ENCODE measurements at regions not wholly inside any gene's neighbourhood (a gene's known extent, or its start where the extent isn't known, plus 50 kb on each side); places are given as distances from the start of the nearest gene placed in this dataset.

DNA sequence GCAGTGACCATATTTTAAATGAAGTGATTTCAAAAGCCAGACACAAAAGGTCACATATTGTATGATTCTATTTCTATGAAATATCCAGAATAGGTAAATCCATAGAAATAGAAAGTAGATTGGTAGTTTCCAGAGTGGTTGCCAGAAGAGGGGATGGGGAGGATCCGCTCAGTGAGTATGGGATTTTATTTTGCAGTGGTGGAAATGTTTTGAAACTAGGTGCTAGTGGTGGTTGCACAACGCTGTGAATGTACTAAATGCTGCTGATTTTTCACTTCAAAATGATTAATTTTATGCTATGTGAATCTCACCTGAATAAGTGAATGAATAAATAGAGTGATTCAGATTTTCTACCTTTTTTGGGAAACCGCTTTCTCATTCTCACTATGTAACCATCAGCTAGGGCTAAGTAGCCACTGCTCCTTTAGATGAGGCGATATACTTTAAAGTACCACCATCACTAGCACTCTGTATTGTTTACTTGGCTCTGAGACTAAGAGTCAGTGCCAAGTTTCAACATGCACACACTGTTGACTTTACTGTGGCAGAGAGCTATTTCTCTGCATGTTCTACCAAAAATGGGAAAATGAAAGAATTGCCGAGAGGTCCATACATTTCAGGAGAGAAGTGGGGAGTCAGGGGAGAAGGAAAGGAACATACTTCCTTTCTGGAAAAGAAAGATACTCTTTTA lies 90.7 kb upstream of the GOLIM4 start:
- Histone ChIP-seq H3K9me3 (no peaks in the 10 kb centered on the region), H3K4me1 (ENCODE audit: control insufficient read depth in 1 of 2, insufficient read depth in 2 of 2, low read depth in 1 of 2, low read length in 1 of 2) (no peaks in the 10 kb centered on the region), H3K27ac (ENCODE audit: low read depth in 2 of 2, low read length in 1 of 2) (no peak overlapping the region), H3K36me3 (replicated peaks in 1 of 2; ENCODE audit: control insufficient read depth in 1 of 2, insufficient read depth in 2 of 2, low read length in 1 of 2) (no peaks in the 10 kb centered on the region), H3K9ac (no peak overlapping the region), H2AFZ (ENCODE audit: low read depth) (no peak overlapping the region), H3F3A (replicated peaks; ENCODE audit: insufficient read depth) (no peaks in the 10 kb centered on the region), H3K4me3 (ENCODE audit: low read depth in 2 of 2, low read length in 1 of 2) (no peak overlapping the region), H3K9me2 (no peaks in the 10 kb centered on the region), H3K79me2 (ENCODE audit: insufficient read depth) (no peaks in the 10 kb centered on the region), H3K27me3 (ENCODE audit: insufficient read depth) (no peaks in the 10 kb centered on the region), H4K20me1 (ENCODE audit: insufficient read depth) (no peaks in the 10 kb centered on the region), H3K4me2 (no peak overlapping the region)
- ChIA-PET CTCF (no interaction called here), POLR2A (no interaction called here)
- no peak for TF ChIP-seq POLR2AphosphoS5 (IDR thresholded peaks at IDR 0.05; ENCODE audit: low read depth, low read length)
- TF ChIP-seq NFIC (IDR thresholded peaks at IDR 0.05; ENCODE audit: borderline replicate concordance) = no peak
- no peak for TF ChIP-seq MXI1 (IDR thresholded peaks at IDR 0.05; ENCODE audit: low read depth, low read length)
- TF ChIP-seq RXRA (IDR thresholded peaks at IDR 0.05; ENCODE audit: borderline replicate concordance, low read depth) = no peak
- no peak for DNase-seq
- 71% methylated on average over 5 of the region's 5 CpGs for WGBS (ENCODE audit: low lambda C conversion rate)

DNA sequence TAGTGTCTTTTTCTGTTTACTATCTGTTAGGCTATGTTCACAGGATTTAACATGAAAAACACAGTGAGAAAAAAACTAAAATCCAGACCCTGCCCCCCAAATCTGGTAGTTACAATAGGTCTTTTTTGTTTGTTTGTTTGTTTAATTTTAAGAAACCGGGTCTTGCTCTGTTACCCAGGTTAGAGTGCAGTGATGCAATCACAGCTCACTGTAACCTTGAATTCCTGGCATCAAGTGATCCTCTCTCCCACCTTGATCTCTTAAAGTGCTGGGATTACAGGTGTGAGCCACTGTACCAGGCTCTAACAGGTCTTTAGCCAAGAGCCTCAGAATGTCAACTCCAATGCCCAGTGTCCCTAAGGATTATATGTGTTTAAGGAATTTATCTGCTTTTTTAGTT lies 88.0 kb upstream of the GOLIM4 start:
- TF ChIP-seq, protein P1, sequence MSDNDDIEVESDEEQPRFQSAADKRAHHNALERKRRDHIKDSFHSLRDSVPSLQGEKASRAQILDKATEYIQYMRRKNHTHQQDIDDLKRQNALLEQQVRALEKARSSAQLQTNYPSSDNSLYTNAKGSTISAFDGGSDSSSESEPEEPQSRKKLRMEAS (IDR thresholded peaks at IDR 0.05; ENCODE audit: low read depth) = no peak
- TF ChIP-seq GABPA (IDR thresholded peaks at IDR 0.05; ENCODE audit: low read depth) (no peak), MEF2A (IDR thresholded peaks at IDR 0.05; ENCODE audit: borderline replicate concordance, low read depth) (no peak), FOXJ3 (CRISPR knock-in tag; IDR thresholded peaks at IDR 0.05) (no peak), FOSL2 (IDR thresholded peaks at IDR 0.05; ENCODE audit: borderline replicate concordance, low read depth) (no peak)
- Histone ChIP-seq H3K27me3 (ENCODE audit: insufficient read depth) (no peaks in the 10 kb centered on the region), H3K27ac (ENCODE audit: low read depth in 2 of 2, low read length in 1 of 2) (no peak overlapping the region), H3K36me3 (replicated peaks in 1 of 2; ENCODE audit: control insufficient read depth in 1 of 2, insufficient read depth in 2 of 2, low read length in 1 of 2) (no peaks in the 10 kb centered on the region), H3K4me1 (ENCODE audit: control insufficient read depth in 1 of 2, insufficient read depth in 2 of 2, low read depth in 1 of 2, low read length in 1 of 2) (no peaks in the 10 kb centered on the region), H3F3A (replicated peaks; ENCODE audit: insufficient read depth) (no peaks in the 10 kb centered on the region), H3K9me3 (no peaks in the 10 kb centered on the region), H3K9ac (no peak overlapping the region), H3K79me2 (ENCODE audit: insufficient read depth) (no peaks in the 10 kb centered on the region), H2AFZ (ENCODE audit: low read depth) (no peak overlapping the region), H3K9me2 (no peaks in the 10 kb centered on the region), H4K20me1 (ENCODE audit: insufficient read depth) (no peaks in the 10 kb centered on the region), H3K4me3 (ENCODE audit: low read depth in 2 of 2, low read length in 1 of 2) (no peak overlapping the region), H3K4me2 (no peak overlapping the region)
- ChIA-PET CTCF (interaction anchor here (1.5 to 1.6 kb wide), 2 partner anchors 8 to 663 kb away, joined by 3 to 5 read pairs; no protein-coding TSS in a partner anchor), POLR2A (no interaction called here)
- no peak for DNase-seq
- WGBS (ENCODE audit: low lambda C conversion rate) = 13% methylated on average over 1 of the region's 1 CpG

DNA sequence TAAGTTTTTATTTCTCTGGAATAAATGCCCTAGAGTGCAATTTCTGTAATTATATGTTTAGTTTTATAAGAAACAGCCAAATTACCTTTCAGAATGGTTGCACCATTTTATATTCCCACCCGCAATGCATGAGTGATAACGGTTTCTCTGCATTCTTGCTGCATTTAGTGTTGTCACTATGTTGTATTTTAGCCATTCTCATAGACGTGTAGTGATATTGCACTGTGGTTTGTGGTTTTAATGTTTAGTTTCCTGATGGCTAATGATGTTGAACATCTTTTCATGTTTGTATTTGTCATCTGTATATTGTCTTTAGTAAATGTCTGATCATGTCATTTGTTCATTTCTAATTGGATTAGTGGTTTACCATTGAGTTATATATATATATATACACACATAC lies 73.0 kb upstream of the GOLIM4 start:
- TF ChIP-seq, protein P2, sequence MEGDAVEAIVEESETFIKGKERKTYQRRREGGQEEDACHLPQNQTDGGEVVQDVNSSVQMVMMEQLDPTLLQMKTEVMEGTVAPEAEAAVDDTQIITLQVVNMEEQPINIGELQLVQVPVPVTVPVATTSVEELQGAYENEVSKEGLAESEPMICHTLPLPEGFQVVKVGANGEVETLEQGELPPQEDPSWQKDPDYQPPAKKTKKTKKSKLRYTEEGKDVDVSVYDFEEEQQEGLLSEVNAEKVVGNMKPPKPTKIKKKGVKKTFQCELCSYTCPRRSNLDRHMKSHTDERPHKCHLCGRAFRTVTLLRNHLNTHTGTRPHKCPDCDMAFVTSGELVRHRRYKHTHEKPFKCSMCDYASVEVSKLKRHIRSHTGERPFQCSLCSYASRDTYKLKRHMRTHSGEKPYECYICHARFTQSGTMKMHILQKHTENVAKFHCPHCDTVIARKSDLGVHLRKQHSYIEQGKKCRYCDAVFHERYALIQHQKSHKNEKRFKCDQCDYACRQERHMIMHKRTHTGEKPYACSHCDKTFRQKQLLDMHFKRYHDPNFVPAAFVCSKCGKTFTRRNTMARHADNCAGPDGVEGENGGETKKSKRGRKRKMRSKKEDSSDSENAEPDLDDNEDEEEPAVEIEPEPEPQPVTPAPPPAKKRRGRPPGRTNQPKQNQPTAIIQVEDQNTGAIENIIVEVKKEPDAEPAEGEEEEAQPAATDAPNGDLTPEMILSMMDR (IDR thresholded peaks at IDR 0.05) = no peak
- TF ChIP-seq YY1 (IDR thresholded peaks at IDR 0.05; ENCODE audit: low read depth) = no peak
- no peak for TF ChIP-seq RCOR1 (IDR thresholded peaks at IDR 0.05; ENCODE audit: low read length)
- no peaks in the 10 kb centered on the region for H3K4me1 ChIP-seq (ENCODE audit: control insufficient read depth in 1 of 2, insufficient read depth in 2 of 2, low read depth in 1 of 2, low read length in 1 of 2)
- H4K20me1 ChIP-seq (ENCODE audit: insufficient read depth) = no peaks in the 10 kb centered on the region
- no peak overlapping the region for H3K4me2 ChIP-seq
- H3K9ac ChIP-seq = no peak overlapping the region
- no peak overlapping the region for H3K27ac ChIP-seq (ENCODE audit: low read depth in 2 of 2, low read length in 1 of 2)
- no peaks in the 10 kb centered on the region for H3K27me3 ChIP-seq (ENCODE audit: insufficient read depth)
- CTCF ChIA-PET = interaction anchor here (1.0 to 5.2 kb wide), 6 partner anchors 42 to 130 kb away, joined by 3 to 55 read pairs (median 4); no protein-coding TSS in a partner anchor
- POLR2A ChIA-PET = no interaction called here
- no peaks in the 10 kb centered on the region for H3K36me3 ChIP-seq (replicated peaks in 1 of 2; ENCODE audit: control insufficient read depth in 1 of 2, insufficient read depth in 2 of 2, low read length in 1 of 2)
- no peaks in the 10 kb centered on the region for H3K9me3 ChIP-seq
- H2AFZ ChIP-seq (ENCODE audit: low read depth) = no peak overlapping the region
- no peak for DNase-seq
- no peak overlapping the region for H3K4me3 ChIP-seq (ENCODE audit: low read depth in 2 of 2, low read length in 1 of 2)
- 75% methylated on average over 3 of the region's 3 CpGs for WGBS (ENCODE audit: low lambda C conversion rate)
- H3K9me2 ChIP-seq = no peaks in the 10 kb centered on the region
- no peaks in the 10 kb centered on the region for H3K79me2 ChIP-seq (ENCODE audit: insufficient read depth)
- H3F3A ChIP-seq (replicated peaks; ENCODE audit: insufficient read depth) = no peaks in the 10 kb centered on the region

Measured in SK-N-SH (cell line).